ENCODE measurements at regions not wholly inside any gene's neighbourhood (a gene's known extent, or its start where the extent isn't known, plus 50 kb on each side); places are given as distances from the start of the nearest gene placed in this dataset.

GRCh38 chr5:66467564-66467963 is 128.6 kb upstream of the MAST4 start:
- no peak for TF ChIP-seq CTCF (IDR thresholded peaks at IDR 0.05)
- TF ChIP-seq POLR2A (IDR thresholded peaks at IDR 0.05), result no peak

All from uterus (tissue), 2 donors.